ENCODE measurements at regions not wholly inside any gene's neighbourhood (a gene's known extent, or its start where the extent isn't known, plus 50 kb on each side); places are given as distances from the start of the nearest gene placed in this dataset.

GRCh38 chr7:115125750-115126149 lies 203.9 kb downstream of the MDFIC start:
- no peak overlapping the region for H2AK5ac ChIP-seq (ENCODE audit: low read depth, low read length)
- no peak overlapping the region for H3K18ac ChIP-seq (ENCODE audit: extremely low read depth, low read length)
- no peak overlapping the region for H3K14ac ChIP-seq (ENCODE audit: insufficient read length)
- no peak overlapping the region for H2BK15ac ChIP-seq (ENCODE audit: low read length)
- no peak overlapping the region for H2BK5ac ChIP-seq (ENCODE audit: low read depth, low read length)
- H2BK12ac ChIP-seq (ENCODE audit: low read depth, low read length), result no peak overlapping the region
- no peak overlapping the region for H4K8ac ChIP-seq (ENCODE audit: extremely low read depth, insufficient read depth, low read length)
- peaks cover 0 to 2% of the 10 kb centered on the region in 2 experiments; a peak in 1 of 4 replicates for H3K9me3 ChIP-seq (ENCODE audit: insufficient read depth in 2 of 2, low read depth in 1 of 2, low read length in 1 of 2)
- ChIA-PET POLR2A (ENCODE audit: partially characterized antibody) (no interaction called here), CTCF (ENCODE audit: partially characterized antibody) (no interaction called here)
- H4K5ac ChIP-seq (ENCODE audit: insufficient read length, low read depth, low read length), result no peak overlapping the region
- DNase-seq (ENCODE audit: low read depth in 1 of 2, low spot score in 2 of 2), result no peak
- no peak overlapping the region for H3K23ac ChIP-seq (ENCODE audit: insufficient read length)
- H2BK20ac ChIP-seq (ENCODE audit: low read length), result no peak overlapping the region
- no peaks in the 10 kb centered on the region for H3K4me1 ChIP-seq (replicated peaks in 1 of 4; ENCODE audit: control insufficient read depth in 3 of 4, insufficient read depth in 4 of 4, low read length in 3 of 4)
- no peak overlapping the region for H2AFZ ChIP-seq (ENCODE audit: low read length)
- no peaks in the 10 kb centered on the region for H4K20me1 ChIP-seq (replicated peaks in 1 of 2; ENCODE audit: control insufficient read depth in 1 of 2, insufficient read depth in 2 of 2, low read length in 2 of 2)
- no peaks in the 10 kb centered on the region for H3K79me2 ChIP-seq (ENCODE audit: control insufficient read depth in 1 of 2, insufficient read depth in 2 of 2, low read length in 2 of 2)
- no peak overlapping the region for H3K4me3 ChIP-seq (ENCODE audit: extremely low read depth in 1 of 4, insufficient read depth in 2 of 4, low read depth in 3 of 4, low read length in 4 of 4)
- H3K4ac ChIP-seq (replicated peaks; ENCODE audit: insufficient read length, low read depth, low read length), result no peak overlapping the region
- no peak overlapping the region for H4K91ac ChIP-seq (replicated peaks; ENCODE audit: insufficient read length, low read length)
- no peaks in the 10 kb centered on the region for H3K36me3 ChIP-seq (ENCODE audit: control insufficient read depth in 2 of 4, insufficient read depth in 4 of 4, low read length in 3 of 4)
- TF ChIP-seq MAFK (IDR thresholded peaks at IDR 0.05; ENCODE audit: low read depth, low read length) (peak; percentile 76; the same call in 1 of the 2 replicates), FOSL1 (IDR thresholded peaks at IDR 0.05; ENCODE audit: insufficient read depth, low read depth, low read length) (no peak), CBX8 (IDR thresholded peaks at IDR 0.05; ENCODE audit: borderline replicate concordance, low read depth, low read length) (no peak)
- H3K9ac ChIP-seq (replicated peaks in 1 of 4; ENCODE audit: extremely low read depth in 1 of 4, low read depth in 3 of 4, low read length in 3 of 4), result no peak overlapping the region
- H2BK120ac ChIP-seq (replicated peaks; ENCODE audit: low read depth, low read length), result no peak overlapping the region
- FAIRE-seq, result no peak
- H3K27ac ChIP-seq (ENCODE audit: low read depth, low read length), result no peak overlapping the region
- no peaks in the 10 kb centered on the region for H3K23me2 ChIP-seq (ENCODE audit: low read depth, low read length)
- no peak overlapping the region for H3K56ac ChIP-seq (replicated peaks; ENCODE audit: insufficient read length, low read depth, low read length)
- no peak overlapping the region for H3K4me2 ChIP-seq (ENCODE audit: insufficient read depth in 1 of 2, low read depth in 2 of 2, low read length in 2 of 2)
- no peaks in the 10 kb centered on the region for H3K27me3 ChIP-seq (replicated peaks in 1 of 4; ENCODE audit: control insufficient read depth in 3 of 4, extremely low read depth in 1 of 4, insufficient read depth in 3 of 4, low read length in 3 of 4)
- no peaks in the 10 kb centered on the region for H3K79me1 ChIP-seq (ENCODE audit: low read depth, low read length)
